ENCODE measurements at regions not wholly inside any gene's neighbourhood (a gene's known extent, or its start where the extent isn't known, plus 50 kb on each side); places are given as distances from the start of the nearest gene placed in this dataset.

- no peak for TF ChIP-seq BCL11A (IDR thresholded peaks at IDR 0.05; ENCODE audit: low read depth in 2 of 2, low read length in 2 of 2)
Observed at GRCh38 chr12:111261911-111262676, 106.8 kb downstream of the PHETA1 start (continued).
